OCI-LY7 (cell line): ENCODE measurements at regions not wholly inside any gene's neighbourhood (a gene's known extent, or its start where the extent isn't known, plus 50 kb on each side); places are given as distances from the start of the nearest gene placed in this dataset.

Experiments used
- BruUV-seq: library from RNA; stranded (reverse); fragments of 400-500 nt; replicated peaks from 2 replicates; lab custom pipeline; 2021; lab: Mats Ljungman, UMichigan
- CTCF ChIA-PET: fragments of 300-600 bp; sonication (Branson Sonifier 250); formaldehyde crosslinking; loops from one replicate; lab custom pipeline; 2022; ENCODE audit warnings: antibody characterized with exemption; ENCODE audit not compliant: unreplicated experiment; lab: Charles Lee
- POLR2A ChIA-PET: fragments of 300-600 bp; sonication (Branson Sonifier 250); formaldehyde crosslinking; loops from one replicate; lab custom pipeline; 2022; ENCODE audit warnings: antibody characterized with exemption; lab: Charles Lee
- DNase-seq: peaks from one replicate; pipeline ENCODE4 v3.0.0-alpha.2; 2015; ENCODE audit warnings: low spot score
- H2AFZ ChIP-seq: fragments of 200-600 bp; sonication (generic), shearing (Covaris generic); 2 replicates; pipeline ENCODE4 v1.6.1; 2014; ENCODE audit warnings: mild to moderate bottlenecking, antibody characterized with exemption, low read length, moderate library complexity
- H3K27ac ChIP-seq: fragments of 200-600 bp; sonication (generic); 2 replicates; pipeline ENCODE4 v1.5.1; 2014; ENCODE audit warnings: mixed run types, low read depth, mild to moderate bottlenecking, moderate library complexity, low read length, inconsistent platforms; ENCODE audit not compliant: poor library complexity, severe bottlenecking
- H3K36me3 ChIP-seq: fragments of 200-600 bp; sonication (generic); 2 replicates; pipeline ENCODE4 v1.6.1; 2014; ENCODE audit warnings: mild to moderate bottlenecking, antibody characterized with exemption, low read length, moderate library complexity, mixed read lengths; ENCODE audit not compliant: insufficient read depth
- H3K4me1 ChIP-seq: fragments of 200-600 bp; sonication (generic); 2 replicates; pipeline ENCODE4 v1.5.1; 2014; ENCODE audit warnings: mild to moderate bottlenecking, low read length; ENCODE audit not compliant: insufficient read depth, poor library complexity, severe bottlenecking
- H3K4me2 ChIP-seq: fragments of 200-600 bp; sonication (generic); 2 replicates; pipeline ENCODE4 v1.6.1; 2014; ENCODE audit warnings: mild to moderate bottlenecking, low read length
- H3K4me3 ChIP-seq: fragments of 200-600 bp; sonication (generic); 2 replicates; pipeline ENCODE4 v1.5.1; 2014; ENCODE audit warnings: mild to moderate bottlenecking, low read depth, low read length; ENCODE audit not compliant: poor library complexity, severe bottlenecking
- H3K79me2 ChIP-seq: fragments of 200-600 bp; sonication (generic); 2 replicates; pipeline ENCODE4 v1.6.1; 2016; ENCODE audit warnings: low read depth, mild to moderate bottlenecking, low read length, moderate library complexity, mixed read lengths; ENCODE audit not compliant: insufficient read depth
- H3K9me2 ChIP-seq: fragments of 200-600 bp; sonication (generic); 2 replicates; pipeline ENCODE4 v1.6.1; 2016; ENCODE audit warnings: mild to moderate bottlenecking, low read length, mixed read lengths; ENCODE audit not compliant: insufficient read depth
- H3K9me3 ChIP-seq: fragments of 200-600 bp; sonication (generic); 2 replicates; pipeline ENCODE4 v1.6.1; 2014; ENCODE audit warnings: mild to moderate bottlenecking, mixed run types, low read length, mixed read lengths
- H4K20me1 ChIP-seq: fragments of 200-600 bp; sonication (generic); 2 replicates; pipeline ENCODE4 v1.6.1; 2014; ENCODE audit warnings: mild to moderate bottlenecking, antibody characterized with exemption, low read length, moderate library complexity, mixed read lengths; ENCODE audit not compliant: insufficient read depth
- CTCF ChIP-seq: fragments of 200-600 bp; sonication (generic); conservative IDR thresholded peaks from 2 replicates; pipeline ENCODE4 v1.5.1; 2014; ENCODE audit warnings: mild to moderate bottlenecking, antibody characterized with exemption, low read length, moderate library complexity, mixed read lengths
- EZH2phosphoT487 ChIP-seq: fragments of 200-600 bp; sonication (generic); IDR thresholded peaks from 2 replicates; pipeline ENCODE4 v1.6.1; 2018; ENCODE audit warnings: low read depth, borderline replicate concordance, mild to moderate bottlenecking, mixed run types, antibody characterized with exemption, low read length, moderate library complexity, mixed read lengths
- intact Hi-C: fragments of 100-400 bp; cut with micrococcal nuclease; formaldehyde crosslinking; loops from one replicate; pipeline ENCODE4 v1.10.0; 2022; ENCODE audit not compliant: unreplicated experiment

GRCh38 chr1:222037720-222038119 lies 295.8 kb upstream of the DUSP10 start:
- Histone ChIP-seq H4K20me1 (no peaks in the 10 kb centered on the region), H3K79me2 (no peaks in the 10 kb centered on the region), H3K27ac (no peak overlapping the region), H3K4me2 (no peak overlapping the region), H3K9me2 (no peaks in the 10 kb centered on the region), H3K4me1 (no peaks in the 10 kb centered on the region), H3K9me3 (no peaks in the 10 kb centered on the region), H2AFZ (no peak overlapping the region), H3K36me3 (no peaks in the 10 kb centered on the region), H3K4me3 (no peak overlapping the region)
- DNase-seq, result no peak
- POLR2A ChIA-PET, result no interaction called here
- no TSS peak for BruUV-seq
- intact Hi-C loops, result no loop called here
- TF ChIP-seq CTCF (no peak), EZH2phosphoT487 (no peak)
- CTCF ChIA-PET, result no interaction called here

GRCh38 chr1:222034790-222035189 lies 292.9 kb upstream of the DUSP10 start:
- no TSS peak for BruUV-seq
- CTCF ChIA-PET, result no interaction called here

GRCh38 chr1:222033450-222033849 lies 291.6 kb upstream of the DUSP10 start:
- H3K4me1 ChIP-seq, result no peaks in the 10 kb centered on the region
- no peak for DNase-seq
- H2AFZ ChIP-seq, result no peak overlapping the region
- no peaks in the 10 kb centered on the region for H3K36me3 ChIP-seq
- H3K9me3 ChIP-seq, result no peaks in the 10 kb centered on the region
- POLR2A ChIA-PET, result no interaction called here
- H3K4me2 ChIP-seq, result no peak overlapping the region
- BruUV-seq, result no TSS peak
- no peaks in the 10 kb centered on the region for H3K79me2 ChIP-seq
- no peaks in the 10 kb centered on the region for H3K9me2 ChIP-seq
- TF ChIP-seq EZH2phosphoT487 (no peak), CTCF (no peak)
- H4K20me1 ChIP-seq, result no peaks in the 10 kb centered on the region
- H3K4me3 ChIP-seq, result no peak overlapping the region
- no peak overlapping the region for H3K27ac ChIP-seq
- intact Hi-C loops, result no loop called here
- CTCF ChIA-PET, result no interaction called here

More at GRCh38 chr1:222034790-222035189, 292.9 kb upstream of the DUSP10 start:
- H3K36me3 ChIP-seq, result no peaks in the 10 kb centered on the region
- H3K4me1 ChIP-seq, result no peaks in the 10 kb centered on the region
- H3K27ac ChIP-seq, result no peak overlapping the region
- no peak overlapping the region for H3K4me2 ChIP-seq
- TF ChIP-seq EZH2phosphoT487 (no peak), CTCF (no peak)
- no peak overlapping the region for H2AFZ ChIP-seq
- POLR2A ChIA-PET, result no interaction called here
- H3K79me2 ChIP-seq, result no peaks in the 10 kb centered on the region
- no peak overlapping the region for H3K4me3 ChIP-seq
- intact Hi-C loops, result no loop called here
- no peaks in the 10 kb centered on the region for H3K9me2 ChIP-seq
- DNase-seq, result no peak
- no peaks in the 10 kb centered on the region for H4K20me1 ChIP-seq
- H3K9me3 ChIP-seq, result no peaks in the 10 kb centered on the region
